Mammary epithelial cell (primary cell): ENCODE measurements at regions not wholly inside any gene's neighbourhood (a gene's known extent, or its start where the extent isn't known, plus 50 kb on each side); places are given as distances from the start of the nearest gene placed in this dataset.

Experiments
- EZH2 ChIP-seq: IDR thresholded peaks from 2 replicates; pipeline ENCODE4 v1.6.1; 2012; ENCODE audit warnings: low read length, inconsistent platforms, borderline replicate concordance
- TF ChIP-seq, protein P1 (sequence below), 2 donors: IDR thresholded peaks in 1 of 2; conservative IDR thresholded peaks in 1 of 2; 2 replicates each; pipeline ENCODE4 v1.5.1; 2011 to 2012; ENCODE audit warnings: inconsistent platforms in 2 of 2, low read length in 2 of 2, mild to moderate bottlenecking in 2 of 2, control low read depth in 1 of 2, low read depth in 1 of 2; ENCODE audit not compliant: insufficient read depth in 1 of 2; ENCODE audit errors: extremely low read depth in 1 of 2

DNA sequence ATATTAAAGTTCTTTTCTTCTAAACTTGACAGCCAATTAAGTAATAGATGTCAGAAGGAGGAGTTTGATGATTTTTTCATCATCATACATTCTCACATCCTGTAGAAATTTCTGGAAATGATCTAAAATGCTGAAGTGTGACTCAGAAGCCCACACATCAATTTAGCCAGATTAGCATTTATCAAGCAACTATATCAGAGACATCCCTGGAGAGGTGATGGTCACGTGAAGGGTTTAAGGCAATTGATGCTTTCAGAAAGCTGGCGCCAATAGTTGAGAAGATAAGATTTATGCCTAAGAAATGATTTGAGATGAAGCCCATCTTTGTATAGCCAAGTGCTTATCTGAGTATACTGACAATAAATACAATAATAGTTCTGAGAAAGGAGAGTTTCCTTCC is 162.9 kb upstream of the RORB start:
- TF ChIP-seq, protein P1, sequence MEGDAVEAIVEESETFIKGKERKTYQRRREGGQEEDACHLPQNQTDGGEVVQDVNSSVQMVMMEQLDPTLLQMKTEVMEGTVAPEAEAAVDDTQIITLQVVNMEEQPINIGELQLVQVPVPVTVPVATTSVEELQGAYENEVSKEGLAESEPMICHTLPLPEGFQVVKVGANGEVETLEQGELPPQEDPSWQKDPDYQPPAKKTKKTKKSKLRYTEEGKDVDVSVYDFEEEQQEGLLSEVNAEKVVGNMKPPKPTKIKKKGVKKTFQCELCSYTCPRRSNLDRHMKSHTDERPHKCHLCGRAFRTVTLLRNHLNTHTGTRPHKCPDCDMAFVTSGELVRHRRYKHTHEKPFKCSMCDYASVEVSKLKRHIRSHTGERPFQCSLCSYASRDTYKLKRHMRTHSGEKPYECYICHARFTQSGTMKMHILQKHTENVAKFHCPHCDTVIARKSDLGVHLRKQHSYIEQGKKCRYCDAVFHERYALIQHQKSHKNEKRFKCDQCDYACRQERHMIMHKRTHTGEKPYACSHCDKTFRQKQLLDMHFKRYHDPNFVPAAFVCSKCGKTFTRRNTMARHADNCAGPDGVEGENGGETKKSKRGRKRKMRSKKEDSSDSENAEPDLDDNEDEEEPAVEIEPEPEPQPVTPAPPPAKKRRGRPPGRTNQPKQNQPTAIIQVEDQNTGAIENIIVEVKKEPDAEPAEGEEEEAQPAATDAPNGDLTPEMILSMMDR (conservative IDR thresholded peaks at IDR 0.05 in 1 of 2, IDR thresholded peaks at IDR 0.05 in 1 of 2; ENCODE audit: extremely low read depth in 1 of 2, insufficient read depth in 1 of 2, low read depth in 1 of 2, low read length in 2 of 2), result no peak
- no peak for TF ChIP-seq EZH2
